Mononuclear cell (primary cell): ENCODE measurements at regions not wholly inside any gene's neighbourhood (a gene's known extent, or its start where the extent isn't known, plus 50 kb on each side); places are given as distances from the start of the nearest gene placed in this dataset.

Source experiments
- H3K27me3 ChIP-seq: 2 replicates; pipeline ENCODE4 v1.6.0; 2011; ENCODE audit warnings: low read length, control low read depth; ENCODE audit not compliant: insufficient read depth
- H3K4me1 ChIP-seq: 2 replicates; pipeline ENCODE4 v1.5.1; 2011; ENCODE audit warnings: mild to moderate bottlenecking, low read length, control low read depth; ENCODE audit not compliant: insufficient read depth
- H3K4me3 ChIP-seq: 2 replicates; pipeline ENCODE4 v1.5.1; 2011; ENCODE audit warnings: mild to moderate bottlenecking, low read length, moderate library complexity
- H3K9me3 ChIP-seq: 2 replicates; pipeline ENCODE4 v1.5.1; 2011; ENCODE audit warnings: low read depth, mild to moderate bottlenecking, control low read depth, low read length

DNA sequence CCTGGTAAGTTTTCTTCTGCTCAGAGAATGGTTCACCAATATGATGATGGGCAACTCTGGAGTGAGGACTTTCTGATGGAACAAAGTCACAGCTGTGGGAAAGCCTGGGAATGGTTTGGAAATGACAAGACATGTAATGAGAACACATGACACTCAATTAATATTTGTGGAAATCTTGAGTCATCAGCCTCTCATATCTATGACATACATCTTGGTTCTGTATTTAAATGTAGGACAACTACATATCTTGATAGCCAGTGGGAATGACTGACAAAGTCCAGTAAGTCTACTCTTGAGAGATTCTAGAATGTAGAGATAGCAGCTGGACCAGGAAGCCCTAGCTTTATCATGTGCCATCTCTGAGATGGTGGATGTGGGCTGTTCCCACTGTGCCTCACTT lies 85.5 kb downstream of the PALM2AKAP2 start:
- Histone ChIP-seq H3K27me3 (peaks cover 2% of the 10 kb centered on the region), H3K4me3 (no peak overlapping the region), H3K4me1 (no peaks in the 10 kb centered on the region), H3K9me3 (no peaks in the 10 kb centered on the region)

DNA sequence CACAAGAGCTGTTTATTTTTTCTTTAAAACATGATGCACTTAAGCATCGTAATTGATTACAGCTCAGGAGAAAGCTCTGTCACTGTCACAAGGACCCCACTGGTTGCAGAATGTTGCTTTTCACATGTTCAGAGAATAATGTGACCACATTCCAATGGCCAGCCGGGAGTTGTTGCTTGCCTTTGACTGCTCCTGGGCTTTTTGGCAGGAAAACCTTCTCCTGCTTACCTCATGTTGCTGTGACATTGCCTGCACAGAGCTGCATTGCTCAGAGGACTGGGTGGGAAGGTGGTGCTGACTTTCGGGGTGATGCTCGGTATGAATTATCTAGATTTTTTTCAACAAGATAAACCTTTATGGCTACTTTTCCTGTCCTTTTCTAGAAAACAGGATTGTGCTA lies 88.2 kb downstream of the PALM2AKAP2 start:
- Histone ChIP-seq H3K4me3 (no peak overlapping the region), H3K9me3 (no peaks in the 10 kb centered on the region), H3K27me3 (no peaks in the 10 kb centered on the region), H3K4me1 (no peaks in the 10 kb centered on the region)

DNA sequence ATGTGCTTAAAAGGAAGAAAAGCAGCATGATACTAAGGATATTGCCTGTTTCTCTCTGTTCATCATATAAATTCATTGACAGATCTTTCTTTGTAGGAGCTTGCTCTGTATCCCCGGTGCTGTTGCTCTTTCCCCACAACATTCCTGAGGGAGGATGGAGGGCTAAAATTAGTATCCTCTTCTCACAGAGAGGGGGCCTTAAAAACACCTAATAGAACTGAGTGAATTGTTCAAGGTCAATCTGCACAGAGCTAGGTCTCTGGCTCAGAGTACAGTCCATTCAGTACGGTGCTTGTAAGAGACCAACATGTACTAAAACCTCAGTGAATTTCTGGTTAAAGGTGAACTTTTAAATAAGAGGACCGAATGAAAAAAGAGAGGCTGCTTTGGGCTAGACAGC lies 88.7 kb downstream of the PALM2AKAP2 start:
- no peak overlapping the region for H3K4me3 ChIP-seq
- no peaks in the 10 kb centered on the region for H3K27me3 ChIP-seq
- no peaks in the 10 kb centered on the region for H3K9me3 ChIP-seq
- no peaks in the 10 kb centered on the region for H3K4me1 ChIP-seq

DNA sequence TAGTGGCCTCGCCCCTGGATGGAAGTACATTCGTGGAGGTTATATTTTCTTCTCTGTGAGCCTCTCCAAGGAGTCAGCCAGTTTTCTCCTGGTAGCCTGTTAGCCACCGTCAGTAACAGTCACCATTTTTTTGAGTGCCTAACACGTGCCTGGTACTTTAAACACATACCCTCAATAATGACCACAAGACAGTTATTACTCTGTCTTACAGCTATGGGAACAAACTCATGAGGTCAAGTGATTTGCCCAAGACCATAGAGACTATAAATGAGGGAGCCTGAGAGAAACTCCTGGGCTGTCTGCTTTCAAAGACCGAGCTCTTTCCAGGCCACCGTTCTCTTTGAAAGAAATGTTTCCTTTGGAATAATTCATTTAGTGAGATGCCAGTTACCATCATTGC lies 90.4 kb downstream of the PALM2AKAP2 start:
- H3K4me1 ChIP-seq, result no peaks in the 10 kb centered on the region
- H3K27me3 ChIP-seq, result peaks cover 4% of the 10 kb centered on the region
- H3K4me3 ChIP-seq, result no peak overlapping the region
- no peaks in the 10 kb centered on the region for H3K9me3 ChIP-seq

DNA sequence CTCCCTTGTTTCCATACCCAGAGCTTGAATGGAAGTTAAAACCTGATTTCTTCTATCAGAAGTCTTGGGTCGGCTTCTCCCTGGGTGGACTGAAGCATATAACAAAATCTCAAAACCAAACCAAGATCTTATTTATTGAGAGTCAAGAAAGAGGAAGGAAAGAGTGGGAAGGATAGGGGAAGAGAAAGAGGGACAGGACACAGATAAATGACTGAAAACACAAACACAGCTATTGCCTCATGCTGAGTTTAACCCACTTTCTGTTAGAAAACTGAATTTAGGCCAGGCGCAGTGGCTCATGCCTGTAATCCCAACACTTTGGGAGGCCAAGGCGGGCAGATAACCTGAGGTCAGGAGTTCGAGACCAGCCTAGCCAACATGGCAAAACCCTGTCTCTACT lies 92.9 kb downstream of the PALM2AKAP2 start:
- H3K9me3 ChIP-seq, result no peaks in the 10 kb centered on the region
- H3K27me3 ChIP-seq, result peaks cover 6% of the 10 kb centered on the region
- no peaks in the 10 kb centered on the region for H3K4me1 ChIP-seq
- H3K4me3 ChIP-seq, result no peak overlapping the region

DNA sequence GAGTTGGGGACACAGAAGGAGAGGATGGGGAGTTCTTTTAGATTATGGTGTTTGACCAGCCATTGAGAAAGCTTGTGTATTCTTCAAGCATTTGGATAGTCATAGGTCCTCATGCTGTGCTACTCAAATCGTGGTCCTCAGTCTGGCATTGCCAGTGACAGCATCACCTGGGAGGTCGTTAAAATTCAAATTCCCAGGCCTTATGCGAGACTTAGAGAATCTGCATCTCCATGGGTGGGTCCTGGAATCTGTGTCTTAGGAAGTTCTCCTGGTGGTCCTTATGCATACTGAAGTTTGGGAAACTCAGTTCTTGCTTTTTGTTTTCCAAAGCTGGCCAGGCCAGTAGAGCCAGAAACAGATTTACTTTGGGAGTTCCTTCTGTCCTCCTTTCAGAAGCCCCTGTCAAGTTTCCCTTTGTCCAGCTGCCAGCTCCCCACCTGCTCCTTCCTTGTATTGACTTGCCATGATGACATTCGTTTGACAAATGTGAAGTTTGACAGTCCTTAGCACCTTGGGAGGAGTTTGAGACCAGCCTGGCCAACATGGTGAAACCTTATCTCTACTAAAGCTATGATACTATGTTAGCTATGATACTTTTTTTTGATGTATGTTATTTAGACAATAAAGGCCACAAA lies 95.6 kb downstream of the PALM2AKAP2 start:
- Histone ChIP-seq H3K4me3 (no peak overlapping the region), H3K27me3 (peaks cover 9% of the 10 kb centered on the region), H3K9me3 (no peaks in the 10 kb centered on the region), H3K4me1 (no peaks in the 10 kb centered on the region)

DNA sequence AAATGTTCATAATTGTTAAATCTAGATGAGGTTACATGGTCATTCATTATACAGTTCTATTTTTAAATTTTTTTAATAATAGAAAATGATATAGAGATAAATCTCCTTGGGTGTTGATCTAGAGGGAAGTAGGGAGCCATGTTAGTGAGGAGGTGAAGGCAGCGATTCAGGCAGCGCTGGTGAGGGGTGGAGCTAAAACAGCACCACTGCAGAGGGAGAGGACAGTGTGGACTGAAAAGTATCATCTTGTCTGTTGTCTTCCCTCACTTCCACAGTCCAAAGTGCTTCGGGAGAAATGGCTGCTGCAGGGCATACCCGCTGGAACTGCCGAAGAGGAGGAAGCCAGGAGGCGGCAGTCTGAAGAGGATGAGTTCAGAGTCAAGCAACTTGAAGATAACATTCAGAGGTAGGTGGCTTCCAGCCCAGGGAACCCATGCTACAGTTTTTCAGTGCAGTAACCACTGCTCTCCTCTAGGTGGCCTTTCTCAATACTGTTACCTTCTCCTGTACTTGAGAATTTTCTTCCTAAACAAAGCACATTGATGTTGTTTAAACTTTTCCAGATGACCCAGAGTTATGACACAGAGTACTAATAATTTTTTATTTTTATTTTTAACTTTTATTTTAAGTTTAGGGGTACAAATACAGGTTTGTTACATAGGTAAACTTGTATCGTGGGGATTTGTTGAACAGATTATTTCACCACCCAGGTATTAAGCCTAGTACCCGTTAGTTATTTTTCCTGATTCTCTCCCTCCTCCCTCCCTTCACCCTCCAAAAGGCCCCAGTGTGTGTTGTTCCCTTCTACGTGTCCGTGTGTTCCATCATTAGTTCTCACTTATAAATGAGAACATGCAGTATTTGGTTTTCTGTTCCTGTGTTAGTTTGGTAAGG lies 100.5 kb downstream of the PALM2AKAP2 start:
- no peaks in the 10 kb centered on the region for H3K4me1 ChIP-seq
- H3K9me3 ChIP-seq, result no peaks in the 10 kb centered on the region
- H3K27me3 ChIP-seq, result peaks cover 5% of the 10 kb centered on the region
- no peak overlapping the region for H3K4me3 ChIP-seq

DNA sequence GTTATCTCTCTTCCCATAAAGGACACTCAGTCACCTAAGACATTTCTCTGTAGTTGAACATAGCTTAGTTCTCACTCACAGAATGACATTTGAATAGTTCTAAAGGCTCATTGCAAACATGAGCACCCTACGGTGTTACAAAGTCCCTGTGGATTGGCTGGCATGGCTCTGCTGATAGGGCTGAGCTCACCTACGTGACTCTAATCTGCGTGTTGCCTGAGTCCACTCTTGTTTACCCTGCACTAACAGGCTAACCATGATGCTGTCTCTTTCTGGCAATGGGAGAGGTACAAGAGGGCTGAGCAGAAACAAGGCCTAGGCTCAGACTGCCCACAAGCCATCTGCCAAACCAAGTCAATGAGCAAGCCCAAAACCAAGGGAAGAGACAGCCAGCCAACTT lies 103.6 kb downstream of the PALM2AKAP2 start:
- Histone ChIP-seq H3K9me3 (no peaks in the 10 kb centered on the region), H3K4me3 (no peak overlapping the region), H3K4me1 (peaks cover 14% of the 10 kb centered on the region), H3K27me3 (peaks cover 2% of the 10 kb centered on the region)

DNA sequence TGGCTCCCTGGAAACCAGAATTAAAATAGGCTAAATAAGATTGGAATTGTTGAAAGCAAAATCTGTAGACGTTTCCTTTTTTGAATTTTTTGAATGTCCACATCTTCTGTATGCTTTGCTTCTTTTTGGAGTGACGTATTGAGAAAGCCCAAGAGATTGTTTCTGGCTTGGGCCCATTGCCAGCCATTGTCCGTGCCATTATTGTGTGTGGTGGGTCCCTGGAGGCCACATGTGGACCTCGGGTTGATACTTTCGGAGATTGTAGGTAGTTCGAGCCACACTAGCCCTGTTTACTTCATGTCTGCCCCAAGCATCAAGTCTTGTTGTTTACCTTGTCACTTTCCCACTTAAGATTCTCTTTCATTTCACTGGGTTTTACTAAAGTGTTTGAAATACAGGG lies 106.0 kb downstream of the PALM2AKAP2 start:
- Histone ChIP-seq H3K27me3 (no peaks in the 10 kb centered on the region), H3K4me3 (no peak overlapping the region), H3K4me1 (peaks cover 14% of the 10 kb centered on the region), H3K9me3 (no peaks in the 10 kb centered on the region)

DNA sequence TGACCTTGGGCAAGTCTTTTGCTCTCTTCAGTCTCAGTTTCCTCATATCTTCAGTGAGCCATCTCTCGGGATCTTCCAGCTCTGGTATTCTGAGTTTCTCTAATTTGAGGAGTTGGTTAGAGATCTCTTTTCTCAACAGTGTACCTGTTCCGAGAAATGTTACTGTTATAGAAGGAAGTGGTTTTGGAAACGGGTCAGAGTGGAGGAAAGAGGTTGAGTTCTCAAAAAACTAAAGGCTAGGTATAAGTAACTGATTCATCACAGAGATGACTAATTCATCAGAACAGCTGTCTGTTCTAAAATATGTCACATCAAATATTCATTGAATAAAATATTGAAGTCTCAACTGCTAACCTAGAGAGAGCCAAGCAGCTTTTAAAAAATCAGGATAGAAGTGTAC lies 106.6 kb downstream of the PALM2AKAP2 start:
- H3K27me3 ChIP-seq, result no peaks in the 10 kb centered on the region
- peaks cover 14% of the 10 kb centered on the region for H3K4me1 ChIP-seq
- no peak overlapping the region for H3K4me3 ChIP-seq
- H3K9me3 ChIP-seq, result no peaks in the 10 kb centered on the region

DNA sequence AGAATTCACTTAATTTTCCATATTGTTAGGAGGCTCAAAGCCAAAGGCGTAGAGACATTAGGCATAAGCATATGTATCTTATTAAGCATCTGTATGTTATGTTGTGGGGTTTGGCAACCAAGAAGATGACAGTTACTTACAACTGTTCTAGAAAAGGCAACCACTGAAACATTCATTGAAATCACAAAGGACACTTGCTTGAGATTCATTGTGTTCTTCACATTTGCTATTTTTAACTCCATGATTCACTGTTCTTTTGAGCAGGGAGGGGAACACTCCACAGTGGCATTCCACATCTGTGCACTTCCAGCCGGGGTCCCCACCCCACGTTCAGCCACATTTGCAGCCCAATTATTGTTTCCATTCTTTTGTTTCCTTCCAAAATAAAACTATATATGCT lies 107.1 kb downstream of the PALM2AKAP2 start:
- Histone ChIP-seq H3K9me3 (no peaks in the 10 kb centered on the region), H3K4me3 (no peak overlapping the region), H3K4me1 (peaks cover 14% of the 10 kb centered on the region), H3K27me3 (no peaks in the 10 kb centered on the region)

DNA sequence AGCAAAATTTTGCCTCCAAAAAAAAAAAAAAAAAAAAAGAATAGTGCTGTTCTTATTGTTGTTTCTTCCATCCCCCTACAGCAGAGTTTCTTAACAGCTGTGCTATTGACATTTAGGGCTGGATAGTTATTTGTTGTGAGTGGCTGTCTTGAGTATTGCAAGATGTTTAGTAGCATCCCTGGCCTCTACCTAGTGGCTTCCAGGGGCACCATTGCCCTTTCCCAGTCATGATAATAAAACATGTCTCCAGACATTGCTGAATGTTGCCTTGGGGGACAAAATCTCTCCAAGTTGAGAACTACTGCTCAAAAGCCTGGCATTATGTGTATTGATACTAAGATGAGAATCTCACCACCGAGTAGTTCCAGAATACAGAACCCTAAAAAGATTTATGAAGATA lies 108.7 kb downstream of the PALM2AKAP2 start:
- Histone ChIP-seq H3K9me3 (no peaks in the 10 kb centered on the region), H3K4me1 (peaks cover 14% of the 10 kb centered on the region), H3K4me3 (no peak overlapping the region), H3K27me3 (no peaks in the 10 kb centered on the region)

DNA sequence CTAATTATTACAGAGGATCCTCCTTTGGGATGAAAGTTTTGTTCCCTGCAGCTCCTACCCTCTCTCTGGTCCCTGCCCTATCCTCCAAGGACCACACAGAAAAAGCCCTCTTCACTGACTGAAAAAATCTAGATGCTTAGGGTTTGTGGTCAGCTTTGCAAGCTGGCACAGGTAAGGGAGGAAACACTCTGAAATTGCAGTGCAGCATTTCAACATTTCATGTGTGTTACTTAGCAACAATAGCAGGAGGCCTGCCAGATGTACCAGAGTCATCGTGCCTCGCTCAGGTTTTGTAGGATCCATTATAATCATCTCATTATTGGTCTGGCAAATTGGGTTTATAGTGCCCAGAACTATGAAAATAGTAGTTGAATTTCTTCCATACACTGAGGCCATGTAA lies 109.5 kb downstream of the PALM2AKAP2 start:
- Histone ChIP-seq H3K9me3 (no peaks in the 10 kb centered on the region), H3K4me3 (no peak overlapping the region), H3K4me1 (peaks cover 14% of the 10 kb centered on the region), H3K27me3 (no peaks in the 10 kb centered on the region)

DNA sequence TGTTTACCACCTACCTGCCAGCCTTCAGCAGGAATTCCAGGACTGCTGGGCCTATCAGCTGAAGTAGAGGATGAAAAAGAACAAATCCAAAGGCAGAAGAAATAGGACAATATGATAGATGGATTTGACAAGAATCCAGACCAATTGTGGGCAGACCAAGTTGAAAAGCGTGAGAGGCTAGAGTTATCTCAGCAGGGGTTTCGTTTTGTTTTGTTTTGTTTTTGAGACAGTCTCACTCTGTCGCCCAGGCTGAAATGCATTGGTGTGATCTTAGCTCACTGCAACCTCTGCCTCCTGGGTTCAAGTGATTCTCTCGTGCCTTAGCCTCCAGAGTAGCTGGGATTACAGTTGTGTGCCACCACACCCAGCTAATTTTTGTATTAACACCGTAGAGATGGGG lies 113.2 kb downstream of the PALM2AKAP2 start:
- H3K4me3 ChIP-seq, result no peak overlapping the region
- no peaks in the 10 kb centered on the region for H3K9me3 ChIP-seq
- H3K27me3 ChIP-seq, result no peaks in the 10 kb centered on the region
- no peaks in the 10 kb centered on the region for H3K4me1 ChIP-seq

DNA sequence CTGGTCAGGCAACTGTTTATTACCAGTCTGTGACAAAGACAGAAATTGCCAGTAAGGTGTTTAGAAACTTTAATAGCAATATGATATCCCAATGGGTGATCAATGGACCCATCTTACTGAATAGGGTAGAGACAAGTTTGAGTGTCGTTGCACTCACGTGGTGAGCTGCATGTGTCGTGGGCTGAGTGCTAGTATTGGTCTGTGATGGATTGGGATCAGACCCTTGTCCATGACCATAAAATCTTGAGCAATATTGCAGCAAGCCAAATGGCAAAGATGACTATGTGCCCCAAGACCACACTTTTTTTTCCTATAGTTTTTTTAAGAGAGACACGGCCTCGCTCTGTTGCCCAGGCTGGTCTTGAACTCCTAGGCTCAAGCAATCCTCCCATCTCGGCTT lies 114.5 kb downstream of the PALM2AKAP2 start:
- Histone ChIP-seq H3K9me3 (no peaks in the 10 kb centered on the region), H3K27me3 (no peaks in the 10 kb centered on the region), H3K4me3 (no peak overlapping the region), H3K4me1 (no peaks in the 10 kb centered on the region)
